GM12878 (cell line): ENCODE measurements at regions not wholly inside any gene's neighbourhood (a gene's known extent, or its start where the extent isn't known, plus 50 kb on each side); places are given as distances from the start of the nearest gene placed in this dataset.

Experiments
- ATAC-seq: fragments of 200-7000 bp; cut with Tn5 transposase; 3 replicates; pipeline ENCODE4 v1.9.1; 2020; ENCODE audit warnings: mild to moderate bottlenecking, moderate library complexity
- BruUV-seq: library from RNA; stranded (reverse); fragments of 400-500 nt; replicated peaks from 2 replicates; lab custom pipeline; 2021; lab: Mats Ljungman, UMichigan
- CTCF ChIA-PET: fragments of 300-600 bp; sonication (Branson Sonifier 250); formaldehyde crosslinking; extraction: SDS; loops from one replicate; lab custom pipeline; 2021; ENCODE audit warnings: inconsistent platforms; lab: Yijun Ruan, JAX
- POLR2A ChIA-PET: fragments of 350-600 bp; formaldehyde crosslinking; extraction: SDS; loops from one replicate; lab custom pipeline; 2021; ENCODE audit warnings: inconsistent platforms; lab: Charles Lee
- RAD21 ChIA-PET: fragments of 300-600 bp; sonication (Branson Sonifier 250); formaldehyde crosslinking; loops from one replicate; lab custom pipeline; 2023; ENCODE audit warnings: antibody characterized with exemption; ENCODE audit not compliant: unreplicated experiment; lab: Charles Lee
- SMC1A ChIA-PET: fragments of 300-600 bp; sonication (Branson Sonifier 250); formaldehyde crosslinking; loops from one replicate; lab custom pipeline; 2023; ENCODE audit not compliant: unreplicated experiment, uncharacterized antibody; lab: Charles Lee
- DNase-seq: peaks from one replicate; pipeline ENCODE4 v3.0.0-alpha.2; 2011; ENCODE audit warnings: low read depth, low spot score
- FAIRE-seq: peaks from 3 replicates; lab custom pipeline; 2011; peaks lifted over from hg19 to GRCh38; lab: Jason Lieb, UNC
- H2AFZ ChIP-seq: 2 replicates; pipeline ENCODE4 v1.6.0; 2011; ENCODE audit warnings: low read depth, low read length, control low read depth; ENCODE audit not compliant: control insufficient read depth
- H3K27ac ChIP-seq: 2 replicates; pipeline ENCODE4 v1.5.1; 2011; ENCODE audit warnings: control low read depth; ENCODE audit not compliant: control insufficient read depth, insufficient read depth
- H3K27me3 ChIP-seq, 2 experiments: replicated peaks in 1 of 2; 2 replicates each; pipeline versions ENCODE4 v1.6.0 to v1.6.1; 2011; ENCODE audit warnings: low read length in 1 of 2; ENCODE audit not compliant: control insufficient read depth in 2 of 2, insufficient read depth in 2 of 2
- H3K36me3 ChIP-seq, 2 experiments: 2 replicates each; pipeline ENCODE4 v1.5.1; 2011; ENCODE audit warnings: low read length in 1 of 2; ENCODE audit not compliant: control insufficient read depth in 2 of 2, insufficient read depth in 2 of 2
- H3K4me1 ChIP-seq: 2 replicates; pipeline ENCODE4 v1.6.1; 2011; ENCODE audit warnings: mild to moderate bottlenecking, low read length, moderate library complexity, mixed read lengths; ENCODE audit not compliant: control insufficient read depth, insufficient read depth
- H3K4me2 ChIP-seq: 2 replicates; pipeline ENCODE4 v1.6.0; 2011; ENCODE audit warnings: control low read depth; ENCODE audit not compliant: control insufficient read depth, insufficient read depth
- H3K4me3 ChIP-seq: fragments of 200-600 bp; sonication (generic); 2 replicates; pipeline ENCODE4 v1.5.1; 2016
- H3K79me2 ChIP-seq: 2 replicates; pipeline ENCODE4 v1.6.0; 2011; ENCODE audit warnings: low read length; ENCODE audit not compliant: control insufficient read depth, insufficient read depth
- H3K9ac ChIP-seq: 2 replicates; pipeline ENCODE4 v1.8.0; 2011; ENCODE audit warnings: low read length, control low read depth, mixed read lengths; ENCODE audit not compliant: control insufficient read depth, insufficient read depth
- H3K9me3 ChIP-seq: replicated peaks from 3 replicates; pipeline ENCODE4 v1.5.1; 2011; ENCODE audit warnings: mild to moderate bottlenecking, low read length; ENCODE audit not compliant: control insufficient read depth, insufficient read depth
- H4K20me1 ChIP-seq: 2 replicates; pipeline ENCODE4 v1.6.0; 2011; ENCODE audit not compliant: control insufficient read depth, insufficient read depth
- BCL11A ChIP-seq: IDR thresholded peaks from 2 replicates; pipeline ENCODE4 v1.6.1; 2011; ENCODE audit warnings: low read depth, low read length
- CTCF ChIP-seq, 3 experiments: IDR thresholded peaks in 2 of 3; conservative IDR thresholded peaks in 1 of 3; 2 replicates each; pipeline ENCODE4 v1.5.1; 2011; ENCODE audit warnings: low read depth in 3 of 3, low read length in 3 of 3, mild to moderate bottlenecking in 3 of 3, control low read depth in 2 of 3, moderate library complexity in 2 of 3, inconsistent platforms in 1 of 3, mixed read lengths in 1 of 3; ENCODE audit not compliant: control insufficient read depth in 2 of 3, insufficient read depth in 1 of 3; ENCODE audit errors: extremely low read depth in 1 of 3
- HDAC2 ChIP-seq: fragments of 200-600 bp; sonication (generic); IDR thresholded peaks from 2 replicates; pipeline ENCODE4 v1.6.1; 2017
- MYB ChIP-seq: fragments of 150-350 bp; IDR thresholded peaks from 2 replicates; pipeline ENCODE4 v1.6.1; 2014; ENCODE audit warnings: mild to moderate bottlenecking, low read depth, low read length, borderline replicate concordance
- RAD21 ChIP-seq: IDR thresholded peaks from 2 replicates; pipeline ENCODE4 v1.6.1; 2011; ENCODE audit warnings: mild to moderate bottlenecking, low read depth, low read length, moderate library complexity; ENCODE audit not compliant: insufficient read depth
- RUNX3 ChIP-seq: IDR thresholded peaks from 2 replicates; pipeline ENCODE4 v1.6.1; 2012; ENCODE audit warnings: low read length, inconsistent platforms
- ZZZ3 ChIP-seq: IDR thresholded peaks from 2 replicates; pipeline ENCODE4 v1.6.1; 2011; ENCODE audit warnings: low read depth; ENCODE audit not compliant: control insufficient read depth, insufficient read length
- WGBS: methylation state at CpG from one replicate; pipeline ENCODE4 v1.1.6; 2016; ENCODE audit warnings: low lambda C conversion rate; ENCODE audit not compliant: insufficient replicate concordance, insufficient coverage; ENCODE audit errors: missing lambda C conversion rate; 5-methylcytosine and 5-hydroxymethylcytosine counted together
- in situ Hi-C: fragments of 300-500 bp; cut with MboI; formaldehyde crosslinking; loops from 9 replicates; pipeline ENCODE4 v1.14.3; 2018; ENCODE audit warnings: mixed read lengths
- intact Hi-C: fragments of 100-400 bp; cut with micrococcal nuclease; formaldehyde crosslinking; loops from one replicate; pipeline ENCODE4 v1.14.2; 2022; ENCODE audit not compliant: unreplicated experiment

DNA sequence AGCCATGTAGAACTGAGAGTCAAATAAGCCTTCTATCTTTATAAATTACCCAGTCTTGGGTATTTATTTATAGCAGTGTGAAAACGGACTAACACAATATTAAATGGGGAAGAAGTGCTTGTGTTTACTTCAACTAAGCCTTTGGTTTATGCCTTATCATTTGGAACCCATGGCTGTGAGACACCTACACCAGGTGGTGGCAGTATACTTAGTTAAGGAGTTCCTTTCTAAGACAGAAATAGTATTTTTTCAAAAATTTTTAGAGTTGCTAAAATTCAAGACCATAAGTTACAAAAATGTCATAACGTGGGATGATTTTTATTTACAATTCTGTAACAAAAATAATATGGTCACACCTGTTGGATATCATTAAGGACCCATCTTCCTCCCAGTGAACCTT lies 354.5 kb upstream of the SOX14 start:
- TF ChIP-seq MYB (no peak), CTCF (IDR thresholded peaks at IDR 0.05 in 2 of 3, conservative IDR thresholded peaks at IDR 0.05 in 1 of 3; ENCODE audit: control insufficient read depth in 2 of 3, extremely low read depth in 1 of 3, insufficient read depth in 1 of 3, low read depth in 3 of 3, low read length in 3 of 3) (peak; percentile 5 to 23 (median 10); a peak in 3 of 6 replicates), RAD21 (peak; percentile 31; the same call in 1 of the 2 replicates)
- in situ Hi-C loops (no loop called here), intact Hi-C loops (loop anchor here (10.0 kb wide), 1 partner anchor 285 kb away; no protein-coding TSS in a partner anchor)
- no peak overlapping the region for H3K9ac ChIP-seq
- CTCF ChIA-PET, result no interaction called here
- no peaks in the 10 kb centered on the region for H3K27me3 ChIP-seq
- H3K4me3 ChIP-seq, result no peak overlapping the region
- 0% methylated on average over 2 of the region's 2 CpGs for WGBS
- RAD21 ChIA-PET, result no interaction called here
- no peaks in the 10 kb centered on the region for H3K79me2 ChIP-seq
- no peak overlapping the region for H2AFZ ChIP-seq
- POLR2A ChIA-PET, result no interaction called here
- H4K20me1 ChIP-seq, result no peaks in the 10 kb centered on the region
- no TSS peak for BruUV-seq
- H3K36me3 ChIP-seq, result no peaks in the 10 kb centered on the region
- H3K9me3 ChIP-seq, result no peaks in the 10 kb centered on the region
- FAIRE-seq (no peak), DNase-seq (no peak), ATAC-seq (no peak)
- no peak overlapping the region for H3K4me2 ChIP-seq
- H3K27ac ChIP-seq, result no peak overlapping the region
- H3K4me1 ChIP-seq, result no peaks in the 10 kb centered on the region
- SMC1A ChIA-PET, result no interaction called here

DNA sequence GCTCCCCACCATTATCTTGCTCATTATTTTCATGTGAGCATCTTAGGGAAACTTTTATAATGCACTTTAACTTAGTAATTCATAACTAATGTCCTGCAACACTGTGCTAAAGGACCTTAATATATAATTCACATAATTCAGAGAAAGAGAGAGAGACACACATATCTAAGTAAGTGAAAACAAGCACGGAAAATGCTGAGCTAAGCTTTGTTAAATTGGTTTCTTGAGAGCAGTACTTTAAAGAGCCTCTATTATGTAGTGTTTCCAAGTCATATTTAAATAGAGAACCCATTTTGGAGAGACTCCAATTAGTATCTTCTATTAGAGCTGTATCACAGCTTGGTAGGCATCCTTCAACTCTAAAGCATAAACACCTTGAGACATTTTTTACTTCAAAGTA lies 354.1 kb upstream of the SOX14 start:
- no peaks in the 10 kb centered on the region for H4K20me1 ChIP-seq
- RAD21 ChIA-PET, result no interaction called here
- H3K27ac ChIP-seq, result no peak overlapping the region
- CTCF ChIA-PET, result no interaction called here
- intact Hi-C loops, result no loop called here
- no peaks in the 10 kb centered on the region for H3K27me3 ChIP-seq
- BruUV-seq, result no TSS peak
- TF ChIP-seq BCL11A (no peak), RUNX3 (no peak), ZZZ3 (no peak), HDAC2 (no peak)
- TF ChIP-seq, all 136 proteins: peak for 0
- H3K79me2 ChIP-seq, result no peaks in the 10 kb centered on the region
- ChIA-PET POLR2A (no interaction called here), SMC1A (interaction anchor here (1.3 kb wide), 1 partner anchor 21 kb away, joined by 3 read pairs; no protein-coding TSS in a partner anchor)
- H3K9ac ChIP-seq, result no peak overlapping the region
- DNase-seq (no peak), ATAC-seq (no peak), FAIRE-seq (no peak)
- H2AFZ ChIP-seq, result no peak overlapping the region
- WGBS, result 0% methylated on average over 1 of the region's 1 CpG
- H3K4me1 ChIP-seq, result no peaks in the 10 kb centered on the region
- H3K9me3 ChIP-seq, result no peaks in the 10 kb centered on the region
- in situ Hi-C loops, result no loop called here
- no peak overlapping the region for H3K4me3 ChIP-seq
- H3K36me3 ChIP-seq, result no peaks in the 10 kb centered on the region
- H3K4me2 ChIP-seq, result no peak overlapping the region
